B cell (primary cell): ENCODE measurements at regions not wholly inside any gene's neighbourhood (a gene's known extent, or its start where the extent isn't known, plus 50 kb on each side); places are given as distances from the start of the nearest gene placed in this dataset.

Experiments used
- ATAC-seq: fragments of 200-7000 bp; cut with Tn5 transposase; one replicate; pipeline ENCODE4 v1.10.0; 2021; ENCODE audit warnings: low read depth, mild to moderate bottlenecking, moderate number of reproducible peaks, moderate library complexity
- CTCF ChIA-PET: fragments of 350-600 bp; sonication (Branson Sonifier 250); formaldehyde crosslinking; loops from one replicate; lab custom pipeline; 2021; ENCODE audit warnings: antibody characterized with exemption, inconsistent platforms; lab: Charles Lee
- POLR2A ChIA-PET: fragments of 350-600 bp; sonication (Branson Sonifier 250); formaldehyde crosslinking; loops from one replicate; lab custom pipeline; 2021; ENCODE audit warnings: antibody characterized with exemption; lab: Charles Lee
- DNase-seq: peaks from one replicate; pipeline ENCODE4 v3.0.0; 2013
- H2AFZ ChIP-seq: 2 replicates; pipeline ENCODE4 v1.6.1; 2012; ENCODE audit warnings: mild to moderate bottlenecking, low read depth, low read length; ENCODE audit not compliant: insufficient read depth, poor library complexity, severe bottlenecking
- H3K27ac ChIP-seq, 2 donors: 1 replicate in 1 of 2; 2 replicates in 1 of 2; pipeline ENCODE4 v1.5.1; 2012 to 2013; ENCODE audit warnings: low read length in 2 of 2, mild to moderate bottlenecking in 2 of 2, moderate library complexity in 1 of 2
- H3K27me3 ChIP-seq, 4 experiments: fragments of 200-600 bp in 1 of 4; sonication (generic) in 1 of 4; replicated peaks in 1 of 4; 1 replicate in 2 of 4; 2 replicates in 2 of 4; pipeline versions ENCODE4 v1.6.1 to v1.7.0; 2013 to 2016; ENCODE audit warnings: low read length in 3 of 4, mild to moderate bottlenecking in 2 of 4, mixed read lengths in 1 of 4, moderate library complexity in 1 of 4; ENCODE audit not compliant: insufficient read depth in 4 of 4, control insufficient read depth in 3 of 4; ENCODE audit errors: control extremely low read depth in 1 of 4
- H3K36me3 ChIP-seq, 2 experiments: replicated peaks in 1 of 2; 1 replicate in 1 of 2; 2 replicates in 1 of 2; pipeline versions ENCODE4 v1.6.1 to v1.7.1; 2013; ENCODE audit warnings: low read length in 1 of 2; ENCODE audit not compliant: insufficient read depth in 2 of 2, control insufficient read depth in 1 of 2; ENCODE audit errors: control extremely low read depth in 1 of 2, extremely low read depth in 1 of 2
- H3K4me1 ChIP-seq, 2 donors: fragments of 200-600 bp in 1 of 2; sonication (generic) in 1 of 2; 1 replicate in 1 of 2; 2 replicates in 1 of 2; pipeline versions ENCODE4 v1.5.1 to v1.6.1; 2013 to 2017; ENCODE audit warnings: low read length in 2 of 2; ENCODE audit not compliant: control insufficient read depth in 2 of 2, insufficient read depth in 2 of 2
- H3K4me2 ChIP-seq: replicated peaks from 2 replicates; pipeline ENCODE3; 2012; ENCODE audit warnings: mild to moderate bottlenecking, low read depth, low read length; ENCODE audit not compliant: poor library complexity, severe bottlenecking
- H3K4me3 ChIP-seq, 5 experiments: fragments of 200-600 bp in 1 of 5; sonication (generic) in 1 of 5; 1 replicate in 3 of 5; 2 replicates in 2 of 5; pipeline versions ENCODE4 v1.5.1 to v1.7.0; 2011 to 2016; ENCODE audit warnings: low read length in 4 of 5, mild to moderate bottlenecking in 4 of 5, low read depth in 2 of 5, control low read depth in 1 of 5, moderate library complexity in 1 of 5; ENCODE audit not compliant: insufficient read depth in 1 of 5; ENCODE audit errors: control extremely low read depth in 1 of 5, extremely low read depth in 1 of 5
- H3K79me2 ChIP-seq: fragments of 200-600 bp; sonication (generic); one replicate; pipeline ENCODE4 v1.6.0; 2016; ENCODE audit warnings: low read length; ENCODE audit not compliant: control insufficient read depth, insufficient read depth
- H3K9ac ChIP-seq: fragments of 200-600 bp; sonication (generic); 2 replicates; pipeline ENCODE4 v1.6.1; 2017; ENCODE audit warnings: mild to moderate bottlenecking, low read length, moderate library complexity
- H3K9me3 ChIP-seq, 3 donors: one replicate each; pipeline versions ENCODE4 v1.6.1 to v1.7.1; 2013; ENCODE audit warnings: low read length in 2 of 3; ENCODE audit not compliant: control insufficient read depth in 2 of 3, insufficient read depth in 1 of 3; ENCODE audit errors: control extremely low read depth in 1 of 3
- H4K20me1 ChIP-seq: 2 replicates; pipeline ENCODE4 v1.6.0; 2012; ENCODE audit warnings: mild to moderate bottlenecking, low read length; ENCODE audit not compliant: insufficient read depth, control insufficient read depth, poor library complexity, severe bottlenecking
- H3K27ac Mint-ChIP-seq: one replicate; pipeline ENCODE4 v1.8.0; 2021; ENCODE audit warnings: mixed read lengths
- H3K27me3 Mint-ChIP-seq: one replicate; pipeline ENCODE4 v1.8.0; 2021; ENCODE audit warnings: mixed read lengths
- H3K4me1 Mint-ChIP-seq: one replicate; pipeline ENCODE4 v1.8.0; 2021; ENCODE audit warnings: mixed read lengths
- H3K4me3 Mint-ChIP-seq: one replicate; pipeline ENCODE4 v1.8.0; 2021; ENCODE audit warnings: mixed read lengths
- H3K9me3 Mint-ChIP-seq: one replicate; pipeline ENCODE4 v1.8.0; 2022; ENCODE audit warnings: mixed read lengths; ENCODE audit not compliant: insufficient read depth
- CTCF ChIP-seq: fragments of 200-600 bp; IDR thresholded peaks from one replicate; pipeline ENCODE4 v1.8.0; 2022; ENCODE audit warnings: antibody characterized with exemption, mild to moderate bottlenecking
- EZH2 ChIP-seq: IDR thresholded peaks from 2 replicates; pipeline ENCODE4 v1.6.1; 2012; ENCODE audit warnings: borderline replicate concordance, low read depth, mild to moderate bottlenecking, moderate library complexity, low read length; ENCODE audit not compliant: insufficient read depth, poor library complexity, severe bottlenecking
- WGBS: methylation state at CpG from one replicate; pipeline ENCODE4 v1.1.5; 2013; ENCODE audit warnings: missing lambda C conversion rate; ENCODE audit not compliant: insufficient coverage; 5-methylcytosine and 5-hydroxymethylcytosine counted together
- intact Hi-C: fragments of 100-400 bp; cut with micrococcal nuclease; formaldehyde crosslinking; loops from one replicate; pipeline ENCODE4 v1.10.0; 2022

GRCh38 chr3:193813501-193813830 is 220.5 kb downstream of the OPA1 start:
- intact Hi-C loops = no loop called here
- no peak overlapping the region for H2AFZ ChIP-seq
- H3K36me3 ChIP-seq = no peaks in the 10 kb centered on the region
- H3K4me1 ChIP-seq = no peaks in the 10 kb centered on the region
- DNase-seq (no peak), ATAC-seq (no peak)
- TF ChIP-seq EZH2 (no peak), CTCF (no peak)
- Mint-ChIP-seq H3K4me3 (no peak overlapping the region), H3K4me1 (no peaks in the 10 kb centered on the region), H3K27ac (no peak overlapping the region), H3K27me3 (peaks cover 6% of the 10 kb centered on the region), H3K9me3 (no peaks in the 10 kb centered on the region)
- H3K4me2 ChIP-seq = no peak overlapping the region
- H3K9ac ChIP-seq = no peak overlapping the region
- no peak overlapping the region for H3K4me3 ChIP-seq
- ChIA-PET CTCF (no interaction called here), POLR2A (no interaction called here)
- H3K27me3 ChIP-seq = peaks cover 0 to 10% (median 2%) of the 10 kb centered on the region in 4 experiments
- no peaks in the 10 kb centered on the region for H3K9me3 ChIP-seq
- no peaks in the 10 kb centered on the region for H3K79me2 ChIP-seq
- 94% methylated on average over 2 of the region's 3 CpGs for WGBS
- no peaks in the 10 kb centered on the region for H4K20me1 ChIP-seq
- no peak overlapping the region for H3K27ac ChIP-seq

GRCh38 chr3:193814166-193814892 is 221.3 kb downstream of the OPA1 start:
- no peak overlapping the region for H2AFZ ChIP-seq
- Mint-ChIP-seq H3K27ac (no peak overlapping the region), H3K4me1 (no peaks in the 10 kb centered on the region), H3K4me3 (no peak overlapping the region), H3K9me3 (no peaks in the 10 kb centered on the region), H3K27me3 (peaks cover 7% of the 10 kb centered on the region)
- no peak overlapping the region for H3K4me2 ChIP-seq
- no peaks in the 10 kb centered on the region for H3K36me3 ChIP-seq
- H3K9me3 ChIP-seq = no peaks in the 10 kb centered on the region
- H3K4me1 ChIP-seq = no peaks in the 10 kb centered on the region
- H3K27ac ChIP-seq = no peak overlapping the region
- no peaks in the 10 kb centered on the region for H4K20me1 ChIP-seq
- no peak overlapping the region for H3K9ac ChIP-seq
- H3K79me2 ChIP-seq = no peaks in the 10 kb centered on the region
- ChIA-PET POLR2A (no interaction called here), CTCF (no interaction called here)
- ATAC-seq = no peak
- H3K4me3 ChIP-seq = no peak overlapping the region
- intact Hi-C loops = no loop called here
- DNase-seq = no peak
- H3K27me3 ChIP-seq = peaks cover 0 to 6% (median 2%) of the 10 kb centered on the region in 4 experiments
- TF ChIP-seq CTCF (no peak), EZH2 (no peak)
- 96% methylated on average over 10 of the region's 11 CpGs for WGBS
